ENCODE measurements at regions not wholly inside any gene's neighbourhood (a gene's known extent, or its start where the extent isn't known, plus 50 kb on each side); places are given as distances from the start of the nearest gene placed in this dataset.

- TF ChIP-seq ZFP91 (CRISPR knock-in tag; IDR thresholded peaks at IDR 0.05; ENCODE audit: borderline replicate concordance): no peak
- no peak for TF ChIP-seq NKX3-1 (CRISPR knock-in tag; IDR thresholded peaks at IDR 0.05)
- no peak for TF ChIP-seq TBL1XR1 (IDR thresholded peaks at IDR 0.05; ENCODE audit: borderline replicate concordance, low read length, partially characterized antibody)
These were observed 343.9 kb upstream of the CLINT1 start (continued) for GRCh38 chr5:158202801-158203200.

GRCh38 chr5:158200619-158201018 lies 341.7 kb upstream of the CLINT1 start:
- Histone ChIP-seq H3K4me1 (ENCODE audit: insufficient read depth, low read length) (no peaks in the 10 kb centered on the region), H3K4me3 (replicated peaks in 1 of 3; ENCODE audit: insufficient read depth in 1 of 3, low read depth in 2 of 3, low read length in 3 of 3) (no peak overlapping the region), H3K4me2 (ENCODE audit: low read depth, low read length) (no peak overlapping the region), H3K79me2 (ENCODE audit: insufficient read depth, low read length) (no peaks in the 10 kb centered on the region), H3K27me3 (ENCODE audit: control insufficient read depth in 1 of 2, insufficient read depth in 2 of 2, low read length in 2 of 2) (peaks cover 0 to 2% of the 10 kb centered on the region in 2 experiments; a peak in 2 of 5 replicates), H3K9me3 (ENCODE audit: low read length) (no peaks in the 10 kb centered on the region), H3K36me3 (replicated peaks in 1 of 2; ENCODE audit: control insufficient read depth in 1 of 2, insufficient read depth in 2 of 2, low read length in 2 of 2) (no peaks in the 10 kb centered on the region), H3K27ac (ENCODE audit: extremely low read length, insufficient read depth, low read length) (no peak overlapping the region), H3K9ac (ENCODE audit: insufficient read depth, low read depth, low read length) (no peak overlapping the region), H2AFZ (ENCODE audit: low read length) (no peak overlapping the region), H4K20me1 (ENCODE audit: insufficient read depth, low read length) (no peaks in the 10 kb centered on the region)
- DNase-seq (ENCODE audit: low spot score) (no peak), ATAC-seq (no peak), FAIRE-seq (no peak)
- WGBS (ENCODE audit: low lambda C conversion rate): 15% methylated on average over 4 of the region's 4 CpGs
- intact Hi-C loops (cut with micrococcal nuclease; ENCODE audit: unreplicated experiment): no loop called here
- in situ Hi-C loops (cut with HindIII; ENCODE audit: extremely low pct_ligation_motif_present, low pct_unique_long_range_greater_than_20kb): no loop called here
- ChIA-PET CTCF (ENCODE audit: low intra/inter-chr PET ratio, low total read pairs) (no interaction called here), POLR2A (no interaction called here)
- no TSS peak for BruUV-seq (replicated peaks)
- TF ChIP-seq NR3C1 (CRISPR knock-in tag; IDR thresholded peaks at IDR 0.05) (no peak), SP140L (CRISPR knock-in tag; IDR thresholded peaks at IDR 0.05; ENCODE audit: borderline replicate concordance) (no peak), BCL6 (CRISPR knock-in tag; IDR thresholded peaks at IDR 0.05) (no peak), RXRA (CRISPR knock-in tag; IDR thresholded peaks at IDR 0.05) (no peak), ZNF335 (CRISPR knock-in tag; IDR thresholded peaks at IDR 0.05) (no peak), ZFAT (CRISPR knock-in tag; conservative IDR thresholded peaks at IDR 0.05) (no peak), NFKBIZ (CRISPR knock-in tag; IDR thresholded peaks at IDR 0.05) (no peak), FOSL1 (CRISPR knock-in tag; IDR thresholded peaks at IDR 0.05; ENCODE audit: borderline replicate concordance) (no peak), ZNF83 (CRISPR knock-in tag; IDR thresholded peaks at IDR 0.05; ENCODE audit: borderline replicate concordance) (no peak), BCL3 (CRISPR knock-in tag; IDR thresholded peaks at IDR 0.05) (no peak), ZNF747 (CRISPR knock-in tag; IDR thresholded peaks at IDR 0.05; ENCODE audit: borderline replicate concordance) (no peak), ZNF704 (CRISPR knock-in tag; IDR thresholded peaks at IDR 0.05; ENCODE audit: borderline replicate concordance) (no peak)
